Muscle layer of duodenum (tissue), 2 donors: ENCODE measurements at regions not wholly inside any gene's neighbourhood (a gene's known extent, or its start where the extent isn't known, plus 50 kb on each side); places are given as distances from the start of the nearest gene placed in this dataset.

Source experiments
- H3K27ac ChIP-seq: one replicate; pipeline ENCODE4 v1.7.0; 2013; ENCODE audit warnings: mild to moderate bottlenecking, low read length
- H3K27me3 ChIP-seq: one replicate; pipeline ENCODE4 v1.7.0; 2013; ENCODE audit warnings: low read depth, mild to moderate bottlenecking, control low read depth, low read length
- H3K36me3 ChIP-seq, 2 donors: one replicate each; pipeline ENCODE4 v1.7.0; 2013; ENCODE audit warnings: low read length in 2 of 2, control low read depth in 1 of 2, mild to moderate bottlenecking in 1 of 2; ENCODE audit not compliant: insufficient read depth in 2 of 2, control insufficient read depth in 1 of 2
- H3K4me1 ChIP-seq, 2 donors: one replicate each; pipeline ENCODE4 v1.7.0; 2013; ENCODE audit warnings: low read length in 2 of 2, mild to moderate bottlenecking in 2 of 2, control low read depth in 1 of 2, moderate library complexity in 1 of 2; ENCODE audit not compliant: insufficient read depth in 2 of 2, control insufficient read depth in 1 of 2
- H3K4me3 ChIP-seq, 2 donors: one replicate each; pipeline ENCODE4 v1.7.0; 2013; ENCODE audit warnings: low read length in 2 of 2, low read depth in 1 of 2, mild to moderate bottlenecking in 1 of 2
- H3K9me3 ChIP-seq, 2 donors: one replicate each; pipeline ENCODE4 v1.7.0; 2013; ENCODE audit warnings: low read length in 2 of 2, control low read depth in 1 of 2, mild to moderate bottlenecking in 1 of 2; ENCODE audit not compliant: control insufficient read depth in 1 of 2
- donor health status: healthy.

- no peaks in the 10 kb centered on the region for H3K4me1 ChIP-seq
These were observed 954.7 kb downstream of the SLITRK6 start for GRCh38 chr13:84844473-84844872.

GRCh38 chr13:84843368-84843767 is 955.9 kb downstream of the SLITRK6 start:
- Histone ChIP-seq H3K27me3 (no peaks in the 10 kb centered on the region), H3K4me1 (no peaks in the 10 kb centered on the region), H3K27ac (no peak overlapping the region), H3K36me3 (no peaks in the 10 kb centered on the region), H3K9me3 (no peaks in the 10 kb centered on the region), H3K4me3 (no peak overlapping the region)

More at GRCh38 chr13:84844473-84844872, 954.7 kb downstream of the SLITRK6 start:
- no peak overlapping the region for H3K27ac ChIP-seq
- no peak overlapping the region for H3K4me3 ChIP-seq
- no peaks in the 10 kb centered on the region for H3K9me3 ChIP-seq
- no peaks in the 10 kb centered on the region for H3K27me3 ChIP-seq
- H3K36me3 ChIP-seq, result no peaks in the 10 kb centered on the region

GRCh38 chr13:84834201-84834600 is 951.9 kb upstream of the SLITRK1 start:
- Histone ChIP-seq H3K27ac (no peak overlapping the region), H3K9me3 (peaks cover 0 to 2% of the 10 kb centered on the region in 2 donors), H3K36me3 (no peaks in the 10 kb centered on the region), H3K27me3 (no peaks in the 10 kb centered on the region), H3K4me1 (no peaks in the 10 kb centered on the region), H3K4me3 (no peak overlapping the region)

- Histone ChIP-seq H3K4me1 (no peaks in the 10 kb centered on the region), H3K4me3 (no peak overlapping the region), H3K27me3 (no peaks in the 10 kb centered on the region), H3K27ac (no peak overlapping the region), H3K9me3 (peaks cover 0 to 2% of the 10 kb centered on the region in 2 donors), H3K36me3 (no peaks in the 10 kb centered on the region)
These were observed 949.7 kb upstream of the SLITRK1 start for GRCh38 chr13:84831666-84832657.

GRCh38 chr13:84823528-84823927 is 941.3 kb upstream of the SLITRK1 start:
- Histone ChIP-seq H3K27ac (no peak overlapping the region), H3K36me3 (no peaks in the 10 kb centered on the region), H3K27me3 (no peaks in the 10 kb centered on the region), H3K4me1 (no peaks in the 10 kb centered on the region), H3K4me3 (no peak overlapping the region), H3K9me3 (no peaks in the 10 kb centered on the region)

GRCh38 chr13:84821261-84821660 is 939.0 kb upstream of the SLITRK1 start:
- Histone ChIP-seq H3K4me1 (no peaks in the 10 kb centered on the region), H3K27ac (no peak overlapping the region), H3K4me3 (no peak overlapping the region), H3K36me3 (no peaks in the 10 kb centered on the region), H3K27me3 (no peaks in the 10 kb centered on the region), H3K9me3 (no peaks in the 10 kb centered on the region)

- Histone ChIP-seq H3K27me3 (no peaks in the 10 kb centered on the region), H3K4me3 (no peak overlapping the region), H3K9me3 (no peaks in the 10 kb centered on the region), H3K36me3 (no peaks in the 10 kb centered on the region), H3K4me1 (no peaks in the 10 kb centered on the region), H3K27ac (no peak overlapping the region)
These were observed 934.4 kb upstream of the SLITRK1 start for GRCh38 chr13:84816567-84817105.

- Histone ChIP-seq H3K4me3 (no peak overlapping the region), H3K27me3 (no peaks in the 10 kb centered on the region), H3K36me3 (no peaks in the 10 kb centered on the region), H3K9me3 (no peaks in the 10 kb centered on the region), H3K27ac (no peak overlapping the region), H3K4me1 (no peaks in the 10 kb centered on the region)
These were observed 930.5 kb upstream of the SLITRK1 start for GRCh38 chr13:84812789-84813188.

GRCh38 chr13:84812078-84812477 is 929.8 kb upstream of the SLITRK1 start:
- H3K27ac ChIP-seq, result no peak overlapping the region

GRCh38 chr13:84810781-84811180 is 928.5 kb upstream of the SLITRK1 start:
- no peaks in the 10 kb centered on the region for H3K4me1 ChIP-seq
- H3K27me3 ChIP-seq, result no peaks in the 10 kb centered on the region

More at GRCh38 chr13:84812078-84812477, 929.8 kb upstream of the SLITRK1 start:
- Histone ChIP-seq H3K4me1 (no peaks in the 10 kb centered on the region), H3K27me3 (no peaks in the 10 kb centered on the region), H3K4me3 (no peak overlapping the region), H3K9me3 (no peaks in the 10 kb centered on the region), H3K36me3 (no peaks in the 10 kb centered on the region)

GRCh38 chr13:84802073-84802472 is 919.8 kb upstream of the SLITRK1 start:
- Histone ChIP-seq H3K27me3 (no peaks in the 10 kb centered on the region), H3K4me1 (no peaks in the 10 kb centered on the region), H3K9me3 (peaks cover 0 to 2% of the 10 kb centered on the region in 2 donors)

More at GRCh38 chr13:84810781-84811180, 928.5 kb upstream of the SLITRK1 start:
- Histone ChIP-seq H3K27ac (no peak overlapping the region), H3K4me3 (no peak overlapping the region), H3K36me3 (no peaks in the 10 kb centered on the region), H3K9me3 (no peaks in the 10 kb centered on the region)

More at GRCh38 chr13:84802073-84802472, 919.8 kb upstream of the SLITRK1 start:
- Histone ChIP-seq H3K36me3 (no peaks in the 10 kb centered on the region), H3K27ac (no peak overlapping the region), H3K4me3 (no peak overlapping the region)
